Lower leg skin (tissue), 3 donors: ENCODE measurements at regions not wholly inside any gene's neighbourhood (a gene's known extent, or its start where the extent isn't known, plus 50 kb on each side); places are given as distances from the start of the nearest gene placed in this dataset.

Source experiments
- POLR2A ChIP-seq, 2 donors: fragments of 450-650 bp; IDR thresholded peaks; one replicate each; pipeline ENCODE4 v1.6.1; 2016 to 2017; ENCODE audit warnings: antibody characterized with exemption in 2 of 2, mild to moderate bottlenecking in 1 of 2, moderate library complexity in 1 of 2
- TF ChIP-seq, protein P1 (sequence below), 3 donors: fragments of 450-650 bp; IDR thresholded peaks; one replicate each; pipeline ENCODE4 v1.5.1; 2016; ENCODE audit warnings: antibody characterized with exemption in 3 of 3, mild to moderate bottlenecking in 3 of 3, moderate library complexity in 2 of 3

DNA sequence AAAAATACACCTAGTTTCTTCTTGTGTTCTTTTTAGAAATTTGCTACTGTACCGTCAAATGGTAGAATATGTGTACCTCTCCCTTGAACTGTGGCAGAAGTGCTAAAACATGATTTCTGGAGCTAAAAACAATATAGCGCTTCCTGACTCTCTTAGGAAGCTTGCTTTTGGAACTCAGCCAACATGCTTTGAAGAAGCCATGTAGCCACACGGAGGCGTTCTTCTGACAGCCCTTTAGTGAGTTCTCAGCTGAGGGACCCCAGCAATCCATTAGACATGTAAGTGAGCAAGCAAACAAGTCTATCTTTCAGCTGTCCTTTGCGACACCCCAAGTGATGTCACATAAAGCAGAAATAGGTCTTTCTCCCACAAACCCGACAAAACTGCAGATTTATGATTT, 917.0 kb downstream of the CDH9 start:
- no peak for TF ChIP-seq POLR2A (IDR thresholded peaks at IDR 0.05)
- TF ChIP-seq, protein P1, sequence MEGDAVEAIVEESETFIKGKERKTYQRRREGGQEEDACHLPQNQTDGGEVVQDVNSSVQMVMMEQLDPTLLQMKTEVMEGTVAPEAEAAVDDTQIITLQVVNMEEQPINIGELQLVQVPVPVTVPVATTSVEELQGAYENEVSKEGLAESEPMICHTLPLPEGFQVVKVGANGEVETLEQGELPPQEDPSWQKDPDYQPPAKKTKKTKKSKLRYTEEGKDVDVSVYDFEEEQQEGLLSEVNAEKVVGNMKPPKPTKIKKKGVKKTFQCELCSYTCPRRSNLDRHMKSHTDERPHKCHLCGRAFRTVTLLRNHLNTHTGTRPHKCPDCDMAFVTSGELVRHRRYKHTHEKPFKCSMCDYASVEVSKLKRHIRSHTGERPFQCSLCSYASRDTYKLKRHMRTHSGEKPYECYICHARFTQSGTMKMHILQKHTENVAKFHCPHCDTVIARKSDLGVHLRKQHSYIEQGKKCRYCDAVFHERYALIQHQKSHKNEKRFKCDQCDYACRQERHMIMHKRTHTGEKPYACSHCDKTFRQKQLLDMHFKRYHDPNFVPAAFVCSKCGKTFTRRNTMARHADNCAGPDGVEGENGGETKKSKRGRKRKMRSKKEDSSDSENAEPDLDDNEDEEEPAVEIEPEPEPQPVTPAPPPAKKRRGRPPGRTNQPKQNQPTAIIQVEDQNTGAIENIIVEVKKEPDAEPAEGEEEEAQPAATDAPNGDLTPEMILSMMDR (IDR thresholded peaks at IDR 0.05) = no peak
